Neural cell (in vitro differentiated cells): ENCODE measurements at regions not wholly inside any gene's neighbourhood (a gene's known extent, or its start where the extent isn't known, plus 50 kb on each side); places are given as distances from the start of the nearest gene placed in this dataset.

ENCODE experiments used
- H2AFZ ChIP-seq: fragments of 200-600, 300-800 bp; sonication (generic), shearing (Covaris generic); 2 replicates; pipeline ENCODE4 v1.6.0; 2014; ENCODE audit warnings: low read depth, mild to moderate bottlenecking, antibody characterized with exemption, low read length, moderate library complexity
- H3F3A ChIP-seq: fragments of 200-600 bp; shearing (Covaris generic); 2 replicates; pipeline ENCODE4 v1.6.1; 2016; ENCODE audit warnings: mild to moderate bottlenecking, moderate library complexity, mixed read lengths, antibody characterized with exemption, low read length; ENCODE audit not compliant: insufficient read depth, poor library complexity, severe bottlenecking
- H3K27ac ChIP-seq: fragments of 200-600, 300-800 bp; sonication (generic), shearing (Covaris generic); 2 replicates; pipeline ENCODE4 v1.5.1; 2014; ENCODE audit warnings: mild to moderate bottlenecking, low read length, moderate library complexity
- H3K27me3 ChIP-seq: fragments of 300-800, 200-600 bp; sonication (generic), shearing (Covaris generic); 2 replicates; pipeline ENCODE4 v1.6.0; 2014; ENCODE audit warnings: mild to moderate bottlenecking, low read depth, low read length, moderate library complexity; ENCODE audit not compliant: insufficient read depth
- H3K36me3 ChIP-seq: fragments of 300-800, 200-600 bp; sonication (generic), shearing (Covaris generic); 2 replicates; pipeline ENCODE4 v1.5.1; 2014; ENCODE audit warnings: mild to moderate bottlenecking, antibody characterized with exemption, low read length, moderate library complexity; ENCODE audit not compliant: insufficient read depth
- H3K4me2 ChIP-seq: fragments of 300-800, 200-600 bp; sonication (generic), shearing (Covaris generic); 2 replicates; pipeline ENCODE4 v1.6.0; 2014; ENCODE audit warnings: mild to moderate bottlenecking, low read length
- H3K4me3 ChIP-seq: fragments of 300-800, 200-600 bp; sonication (generic), shearing (Covaris generic); 2 replicates; pipeline ENCODE4 v1.5.1; 2014; ENCODE audit warnings: mild to moderate bottlenecking, low read length, moderate library complexity
- H3K79me2 ChIP-seq: fragments of 200-600 bp; shearing (Covaris generic); replicated peaks from 2 replicates; pipeline ENCODE4 v1.6.0; 2014; ENCODE audit warnings: mild to moderate bottlenecking, low read length, moderate library complexity; ENCODE audit not compliant: insufficient read depth
- H3K9ac ChIP-seq: fragments of 300-800, 200-600 bp; sonication (generic), shearing (Covaris generic); 2 replicates; pipeline ENCODE4 v1.6.1; 2016; ENCODE audit warnings: mild to moderate bottlenecking, low read length, mixed read lengths
- H3K9me2 ChIP-seq: fragments of 200-600 bp; shearing (Covaris generic); 2 replicates; pipeline ENCODE4 v1.6.1; 2016; ENCODE audit warnings: mild to moderate bottlenecking, low read length, mixed read lengths; ENCODE audit not compliant: insufficient read depth
- H3K9me3 ChIP-seq: fragments of 200-600, 300-800 bp; sonication (generic), shearing (Covaris generic); 2 replicates; pipeline ENCODE4 v1.6.1; 2016; ENCODE audit warnings: mild to moderate bottlenecking, mixed run types, low read length, moderate library complexity, mixed read lengths
- H4K20me1 ChIP-seq: fragments of 200-600 bp; shearing (Covaris generic); 2 replicates; pipeline ENCODE4 v1.6.1; 2016; ENCODE audit warnings: mild to moderate bottlenecking, mixed run types; ENCODE audit not compliant: insufficient read depth
- EP300 ChIP-seq: fragments of 450-650 bp; conservative IDR thresholded peaks from 2 replicates; pipeline ENCODE4 v1.6.1; 2014; ENCODE audit warnings: antibody characterized with exemption, mild to moderate bottlenecking, moderate library complexity; ENCODE audit not compliant: poor library complexity, severe bottlenecking
- EZH2 ChIP-seq: fragments of 200-600, 300-800 bp; shearing (Covaris generic), sonication (generic); IDR thresholded peaks from 2 replicates; pipeline ENCODE4 v1.6.1; 2014; ENCODE audit warnings: antibody characterized with exemption, low read length, borderline replicate concordance, mild to moderate bottlenecking; ENCODE audit not compliant: insufficient read depth, poor library complexity, severe bottlenecking
- MXI1 ChIP-seq: fragments of 450-650 bp; conservative IDR thresholded peaks from 2 replicates; pipeline ENCODE4 v1.6.1; 2014; ENCODE audit warnings: antibody characterized with exemption, mild to moderate bottlenecking; ENCODE audit not compliant: poor library complexity, severe bottlenecking
- POLR2AphosphoS5 ChIP-seq: IDR thresholded peaks from 2 replicates; pipeline ENCODE4 v1.6.1; 2012
- RAD21 ChIP-seq: fragments of 450-650 bp; conservative IDR thresholded peaks from 2 replicates; pipeline ENCODE4 v1.6.1; 2014; ENCODE audit warnings: antibody characterized with exemption, mild to moderate bottlenecking, moderate library complexity
- SMC3 ChIP-seq: fragments of 450-650 bp; conservative IDR thresholded peaks from 2 replicates; pipeline ENCODE4 v1.6.1; 2014; ENCODE audit warnings: antibody characterized with exemption, mild to moderate bottlenecking, moderate library complexity; ENCODE audit not compliant: poor library complexity
- TAF1 ChIP-seq: IDR thresholded peaks from 2 replicates; pipeline ENCODE4 v1.6.1; 2012; ENCODE audit warnings: low read depth
- TF ChIP-seq, protein P1 (sequence below): IDR thresholded peaks from 2 replicates; pipeline ENCODE4 v1.6.1; 2012; ENCODE audit warnings: borderline replicate concordance
- TF ChIP-seq, protein P2 (sequence below): fragments of 450-650 bp; IDR thresholded peaks from 2 replicates; pipeline ENCODE4 v1.5.1; 2014; ENCODE audit warnings: antibody characterized with exemption, mild to moderate bottlenecking, moderate library complexity; ENCODE audit not compliant: poor library complexity, severe bottlenecking

DNA sequence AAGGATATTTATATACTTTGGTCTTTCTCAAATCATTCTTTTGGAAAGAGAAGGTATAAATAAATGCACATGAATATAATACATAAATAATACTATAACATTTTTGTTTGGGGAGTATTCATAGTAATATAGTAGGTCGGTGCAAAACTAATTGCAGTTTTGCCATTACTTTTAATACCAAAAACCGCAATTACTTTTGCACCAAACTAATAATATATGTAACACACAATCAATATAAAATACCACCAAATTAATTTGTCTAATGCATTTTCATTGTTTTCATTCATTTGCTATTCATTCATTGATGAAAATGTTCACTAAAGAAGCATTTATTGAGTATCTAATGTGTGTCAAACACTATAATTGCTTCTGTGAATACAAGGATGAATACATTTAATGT, 219.0 kb downstream of the RWDD3 start:
- H2AFZ ChIP-seq, result no peak overlapping the region

GRCh38 chr1:95467036-95467435, 233.0 kb downstream of the RWDD3 start:
- H3K4me3 ChIP-seq, result no peak overlapping the region
- H4K20me1 ChIP-seq, result no peaks in the 10 kb centered on the region
- no peaks in the 10 kb centered on the region for H3F3A ChIP-seq
- no peaks in the 10 kb centered on the region for H3K79me2 ChIP-seq
- H2AFZ ChIP-seq, result no peak overlapping the region
- no peak overlapping the region for H3K27ac ChIP-seq
- no peaks in the 10 kb centered on the region for H3K36me3 ChIP-seq
- H3K9me2 ChIP-seq, result no peaks in the 10 kb centered on the region
- no peaks in the 10 kb centered on the region for H3K9me3 ChIP-seq
- H3K4me2 ChIP-seq, result no peak overlapping the region
- H3K27me3 ChIP-seq, result no peaks in the 10 kb centered on the region
- H3K9ac ChIP-seq, result no peak overlapping the region
- TF ChIP-seq RAD21, result no peak
- no peak for TF ChIP-seq TAF1
- TF ChIP-seq EZH2, result no peak
- TF ChIP-seq POLR2AphosphoS5, result no peak
- TF ChIP-seq, protein P1, sequence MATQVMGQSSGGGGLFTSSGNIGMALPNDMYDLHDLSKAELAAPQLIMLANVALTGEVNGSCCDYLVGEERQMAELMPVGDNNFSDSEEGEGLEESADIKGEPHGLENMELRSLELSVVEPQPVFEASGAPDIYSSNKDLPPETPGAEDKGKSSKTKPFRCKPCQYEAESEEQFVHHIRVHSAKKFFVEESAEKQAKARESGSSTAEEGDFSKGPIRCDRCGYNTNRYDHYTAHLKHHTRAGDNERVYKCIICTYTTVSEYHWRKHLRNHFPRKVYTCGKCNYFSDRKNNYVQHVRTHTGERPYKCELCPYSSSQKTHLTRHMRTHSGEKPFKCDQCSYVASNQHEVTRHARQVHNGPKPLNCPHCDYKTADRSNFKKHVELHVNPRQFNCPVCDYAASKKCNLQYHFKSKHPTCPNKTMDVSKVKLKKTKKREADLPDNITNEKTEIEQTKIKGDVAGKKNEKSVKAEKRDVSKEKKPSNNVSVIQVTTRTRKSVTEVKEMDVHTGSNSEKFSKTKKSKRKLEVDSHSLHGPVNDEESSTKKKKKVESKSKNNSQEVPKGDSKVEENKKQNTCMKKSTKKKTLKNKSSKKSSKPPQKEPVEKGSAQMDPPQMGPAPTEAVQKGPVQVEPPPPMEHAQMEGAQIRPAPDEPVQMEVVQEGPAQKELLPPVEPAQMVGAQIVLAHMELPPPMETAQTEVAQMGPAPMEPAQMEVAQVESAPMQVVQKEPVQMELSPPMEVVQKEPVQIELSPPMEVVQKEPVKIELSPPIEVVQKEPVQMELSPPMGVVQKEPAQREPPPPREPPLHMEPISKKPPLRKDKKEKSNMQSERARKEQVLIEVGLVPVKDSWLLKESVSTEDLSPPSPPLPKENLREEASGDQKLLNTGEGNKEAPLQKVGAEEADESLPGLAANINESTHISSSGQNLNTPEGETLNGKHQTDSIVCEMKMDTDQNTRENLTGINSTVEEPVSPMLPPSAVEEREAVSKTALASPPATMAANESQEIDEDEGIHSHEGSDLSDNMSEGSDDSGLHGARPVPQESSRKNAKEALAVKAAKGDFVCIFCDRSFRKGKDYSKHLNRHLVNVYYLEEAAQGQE, result no peak

More for the DNA sequence above, 219.0 kb downstream of the RWDD3 start:
- no peaks in the 10 kb centered on the region for H3K79me2 ChIP-seq
- H3K27ac ChIP-seq, result no peak overlapping the region
- no peak for TF ChIP-seq RAD21
- no peak for TF ChIP-seq MXI1
- TF ChIP-seq TAF1, result no peak
- TF ChIP-seq EP300, result no peak
- TF ChIP-seq, protein P2, sequence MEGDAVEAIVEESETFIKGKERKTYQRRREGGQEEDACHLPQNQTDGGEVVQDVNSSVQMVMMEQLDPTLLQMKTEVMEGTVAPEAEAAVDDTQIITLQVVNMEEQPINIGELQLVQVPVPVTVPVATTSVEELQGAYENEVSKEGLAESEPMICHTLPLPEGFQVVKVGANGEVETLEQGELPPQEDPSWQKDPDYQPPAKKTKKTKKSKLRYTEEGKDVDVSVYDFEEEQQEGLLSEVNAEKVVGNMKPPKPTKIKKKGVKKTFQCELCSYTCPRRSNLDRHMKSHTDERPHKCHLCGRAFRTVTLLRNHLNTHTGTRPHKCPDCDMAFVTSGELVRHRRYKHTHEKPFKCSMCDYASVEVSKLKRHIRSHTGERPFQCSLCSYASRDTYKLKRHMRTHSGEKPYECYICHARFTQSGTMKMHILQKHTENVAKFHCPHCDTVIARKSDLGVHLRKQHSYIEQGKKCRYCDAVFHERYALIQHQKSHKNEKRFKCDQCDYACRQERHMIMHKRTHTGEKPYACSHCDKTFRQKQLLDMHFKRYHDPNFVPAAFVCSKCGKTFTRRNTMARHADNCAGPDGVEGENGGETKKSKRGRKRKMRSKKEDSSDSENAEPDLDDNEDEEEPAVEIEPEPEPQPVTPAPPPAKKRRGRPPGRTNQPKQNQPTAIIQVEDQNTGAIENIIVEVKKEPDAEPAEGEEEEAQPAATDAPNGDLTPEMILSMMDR, result no peak
- TF ChIP-seq POLR2AphosphoS5, result no peak
- no peak for TF ChIP-seq SMC3
- no peak for TF ChIP-seq EZH2
- TF ChIP-seq, protein P1, result no peak
- no peak overlapping the region for H3K4me2 ChIP-seq
- no peaks in the 10 kb centered on the region for H3K9me2 ChIP-seq
- no peak overlapping the region for H3K9ac ChIP-seq
- no peaks in the 10 kb centered on the region for H3K36me3 ChIP-seq
- H3F3A ChIP-seq, result no peaks in the 10 kb centered on the region
- H3K4me3 ChIP-seq, result no peak overlapping the region
- H3K9me3 ChIP-seq, result no peaks in the 10 kb centered on the region
- no peaks in the 10 kb centered on the region for H4K20me1 ChIP-seq
- H3K27me3 ChIP-seq, result no peaks in the 10 kb centered on the region
